Esophagus muscularis mucosa (tissue), 3 donors: ENCODE measurements at regions not wholly inside any gene's neighbourhood (a gene's known extent, or its start where the extent isn't known, plus 50 kb on each side); places are given as distances from the start of the nearest gene placed in this dataset.

Experiments
- EP300 ChIP-seq: sonication (generic); formaldehyde crosslinking; IDR thresholded peaks from one replicate; pipeline ENCODE4 v1.6.1; 2017; ENCODE audit warnings: antibody characterized with exemption
- TF ChIP-seq, protein P1 (sequence below), 3 experiments: fragments of 200-600 bp in 2 of 3; fragments of 450-650 bp in 1 of 3; sonication (generic) in 2 of 3; IDR thresholded peaks; one replicate each; pipeline ENCODE4 v1.5.1; 2017 to 2019; ENCODE audit warnings: antibody characterized with exemption in 3 of 3, mild to moderate bottlenecking in 2 of 3, moderate library complexity in 1 of 3

DNA sequence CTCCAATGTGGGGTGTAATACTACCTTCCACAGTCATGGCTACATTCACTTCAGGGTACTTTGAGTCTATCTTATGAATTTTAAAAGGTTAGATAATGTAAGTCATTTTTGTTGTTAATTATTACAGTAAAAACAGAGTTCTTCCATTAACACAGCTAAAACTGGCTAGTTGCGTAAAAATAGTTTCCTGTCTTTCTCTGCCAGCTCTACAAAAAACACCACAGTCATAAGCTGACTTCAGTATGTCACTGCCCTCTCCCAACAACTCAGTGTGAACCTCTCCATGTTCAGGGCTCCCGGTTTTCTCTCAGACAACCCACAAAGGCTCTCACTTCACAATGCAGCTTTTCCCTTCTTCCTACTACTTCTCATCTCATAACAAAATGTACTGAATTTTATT is 84.8 kb upstream of the ITGA1 start:
- TF ChIP-seq, protein P1, sequence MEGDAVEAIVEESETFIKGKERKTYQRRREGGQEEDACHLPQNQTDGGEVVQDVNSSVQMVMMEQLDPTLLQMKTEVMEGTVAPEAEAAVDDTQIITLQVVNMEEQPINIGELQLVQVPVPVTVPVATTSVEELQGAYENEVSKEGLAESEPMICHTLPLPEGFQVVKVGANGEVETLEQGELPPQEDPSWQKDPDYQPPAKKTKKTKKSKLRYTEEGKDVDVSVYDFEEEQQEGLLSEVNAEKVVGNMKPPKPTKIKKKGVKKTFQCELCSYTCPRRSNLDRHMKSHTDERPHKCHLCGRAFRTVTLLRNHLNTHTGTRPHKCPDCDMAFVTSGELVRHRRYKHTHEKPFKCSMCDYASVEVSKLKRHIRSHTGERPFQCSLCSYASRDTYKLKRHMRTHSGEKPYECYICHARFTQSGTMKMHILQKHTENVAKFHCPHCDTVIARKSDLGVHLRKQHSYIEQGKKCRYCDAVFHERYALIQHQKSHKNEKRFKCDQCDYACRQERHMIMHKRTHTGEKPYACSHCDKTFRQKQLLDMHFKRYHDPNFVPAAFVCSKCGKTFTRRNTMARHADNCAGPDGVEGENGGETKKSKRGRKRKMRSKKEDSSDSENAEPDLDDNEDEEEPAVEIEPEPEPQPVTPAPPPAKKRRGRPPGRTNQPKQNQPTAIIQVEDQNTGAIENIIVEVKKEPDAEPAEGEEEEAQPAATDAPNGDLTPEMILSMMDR (IDR thresholded peaks at IDR 0.05): no peak
- no peak for TF ChIP-seq EP300
